GM12891 (cell line): ENCODE measurements at regions not wholly inside any gene's neighbourhood (a gene's known extent, or its start where the extent isn't known, plus 50 kb on each side); places are given as distances from the start of the nearest gene placed in this dataset.

Source experiments
- POLR2A ChIP-seq: IDR thresholded peaks from 2 replicates; pipeline ENCODE4 v1.6.1; 2011; ENCODE audit warnings: low read depth, low read length, control low read depth
- POLR2AphosphoS5 ChIP-seq: IDR thresholded peaks from 2 replicates; pipeline ENCODE4 v1.6.1; 2011; ENCODE audit warnings: low read depth, low read length, control low read depth
- TAF1 ChIP-seq: IDR thresholded peaks from 2 replicates; pipeline ENCODE4 v1.6.1; 2011; ENCODE audit warnings: low read depth, low read length, control low read depth

- TF ChIP-seq POLR2AphosphoS5 (no peak), POLR2A (no peak), TAF1 (no peak)
These were observed 135.4 kb upstream of the FRMD4B start for GRCh38 chr3:69521286-69521685.
